GM19023 (cell line): ENCODE measurements at regions not wholly inside any gene's neighbourhood (a gene's known extent, or its start where the extent isn't known, plus 50 kb on each side); places are given as distances from the start of the nearest gene placed in this dataset.
"Not testable (repeated sequence)": the region's sequence is repeated elsewhere in the genome, so short reads cannot be mapped to it uniquely, and the experiment has no call there.

Experiments used
- ATAC-seq: cut with Tn5 transposase; IDR thresholded peaks from one replicate; pipeline ENCODE4 v1.9.1; 2021; ENCODE audit warnings: mild to moderate bottlenecking, moderate library complexity; ENCODE audit not compliant: unreplicated experiment

- no peak for ATAC-seq
These were observed 138.0 kb upstream of the DNAH14 start for GRCh38 chr1:224791362-224791941.

- no peak for ATAC-seq
These were observed 133.9 kb upstream of the DNAH14 start for GRCh38 chr1:224795591-224795990.

GRCh38 chr1:224799083-224799482 is 130.4 kb upstream of the DNAH14 start:
- ATAC-seq = no peak

GRCh38 chr1:224800486-224801119 is 128.9 kb upstream of the DNAH14 start:
- no peak for ATAC-seq

GRCh38 chr1:224801844-224802490 is 127.5 kb upstream of the DNAH14 start:
- ATAC-seq = no peak

- ATAC-seq = no peak
These were observed 126.9 kb upstream of the DNAH14 start for GRCh38 chr1:224802617-224803016.

GRCh38 chr1:224804220-224804619 is 125.3 kb upstream of the DNAH14 start:
- no peak for ATAC-seq

- no peak for ATAC-seq
These were observed 123.6 kb upstream of the DNAH14 start for GRCh38 chr1:224805889-224806288.

- ATAC-seq = no peak
These were observed 120.3 kb upstream of the DNAH14 start for GRCh38 chr1:224809137-224809536.

GRCh38 chr1:224809613-224810012 is 119.9 kb upstream of the DNAH14 start:
- ATAC-seq = no peak

- ATAC-seq = no peak
These were observed 117.9 kb upstream of the DNAH14 start for GRCh38 chr1:224811564-224811963.

- no peak for ATAC-seq
These were observed 113.8 kb upstream of the DNAH14 start for GRCh38 chr1:224815647-224816046.

- no peak for ATAC-seq
These were observed 113.4 kb upstream of the DNAH14 start for GRCh38 chr1:224816062-224816461.

- no peak for ATAC-seq
These were observed 112.1 kb upstream of the DNAH14 start for GRCh38 chr1:224817382-224817781.

GRCh38 chr1:224819861-224820260 is 109.6 kb upstream of the DNAH14 start:
- no peak for ATAC-seq

- no peak for ATAC-seq
These were observed 109.1 kb upstream of the DNAH14 start for GRCh38 chr1:224820341-224820740.

- not testable (repeated sequence) for ATAC-seq
These were observed 107.7 kb upstream of the DNAH14 start for GRCh38 chr1:224821751-224822150.

- ATAC-seq = no peak
These were observed 103.9 kb upstream of the DNAH14 start for GRCh38 chr1:224825525-224826000.

- no peak for ATAC-seq
These were observed 100.8 kb upstream of the DNAH14 start for GRCh38 chr1:224828691-224829090.

- ATAC-seq = no peak
These were observed 98.0 kb upstream of the DNAH14 start for GRCh38 chr1:224831501-224831900.

- not testable (repeated sequence) for ATAC-seq
These were observed 89.7 kb upstream of the DNAH14 start for GRCh38 chr1:224839648-224840300.

GRCh38 chr1:224841803-224842202 is 87.7 kb upstream of the DNAH14 start:
- not testable (repeated sequence) for ATAC-seq
